Spleen (tissue), 7 donors: ENCODE measurements at regions not wholly inside any gene's neighbourhood (a gene's known extent, or its start where the extent isn't known, plus 50 kb on each side); places are given as distances from the start of the nearest gene placed in this dataset.

Source experiments
- CTCF ChIP-seq, 11 experiments: fragments of 200-600 bp in 7 of 11; fragments of 450-650 bp in 4 of 11; sonication (generic) in 4 of 11; IDR thresholded peaks in 8 of 11; conservative IDR thresholded peaks in 3 of 11; 1 replicate in 7 of 11; 2 replicates in 4 of 11; pipeline versions ENCODE4 v1.4.0 to v1.8.0; 2016 to 2021; ENCODE audit warnings: antibody characterized with exemption in 11 of 11, inconsistent platforms in 4 of 11, mild to moderate bottlenecking in 1 of 11
- POLR2A ChIP-seq, 3 donors: fragments of 450-650 bp; IDR thresholded peaks; one replicate each; pipeline ENCODE4 v1.5.1; 2017; ENCODE audit warnings: antibody characterized with exemption in 3 of 3, mild to moderate bottlenecking in 1 of 3
- POLR2AphosphoS5 ChIP-seq, 3 donors: sonication (generic); formaldehyde crosslinking; IDR thresholded peaks; one replicate each; pipeline ENCODE4 v1.5.1; 2017; ENCODE audit warnings: antibody characterized with exemption in 3 of 3
- donor health status: DM: no; HTN: no; CAD: no; lungs with moderate emphysema.
- donor health status: DM: no; HTN: no; CAD: no.
- donor health status: DM: no; HTN: no; CAD: no.

- no peak for TF ChIP-seq CTCF (IDR thresholded peaks at IDR 0.05 in 8 of 11, conservative IDR thresholded peaks at IDR 0.05 in 3 of 11)
- TF ChIP-seq POLR2A (IDR thresholded peaks at IDR 0.05): no peak
- no peak for TF ChIP-seq POLR2AphosphoS5 (IDR thresholded peaks at IDR 0.05)
Measured at GRCh38 chr10:131689486-131689885, 211.3 kb upstream of the PPP2R2D start.
